Neural cell (in vitro differentiated cells): ENCODE measurements at regions not wholly inside any gene's neighbourhood (a gene's known extent, or its start where the extent isn't known, plus 50 kb on each side); places are given as distances from the start of the nearest gene placed in this dataset.

Source experiments
- H2AFZ ChIP-seq: fragments of 200-600, 300-800 bp; sonication (generic), shearing (Covaris generic); 2 replicates; pipeline ENCODE4 v1.6.0; 2014; ENCODE audit warnings: low read depth, mild to moderate bottlenecking, antibody characterized with exemption, low read length, moderate library complexity
- H3F3A ChIP-seq: fragments of 200-600 bp; shearing (Covaris generic); 2 replicates; pipeline ENCODE4 v1.6.1; 2016; ENCODE audit warnings: mild to moderate bottlenecking, moderate library complexity, mixed read lengths, antibody characterized with exemption, low read length; ENCODE audit not compliant: insufficient read depth, poor library complexity, severe bottlenecking
- H3K27ac ChIP-seq: fragments of 200-600, 300-800 bp; sonication (generic), shearing (Covaris generic); 2 replicates; pipeline ENCODE4 v1.5.1; 2014; ENCODE audit warnings: mild to moderate bottlenecking, low read length, moderate library complexity
- H3K27me3 ChIP-seq: fragments of 300-800, 200-600 bp; sonication (generic), shearing (Covaris generic); 2 replicates; pipeline ENCODE4 v1.6.0; 2014; ENCODE audit warnings: mild to moderate bottlenecking, low read depth, low read length, moderate library complexity; ENCODE audit not compliant: insufficient read depth
- H3K36me3 ChIP-seq: fragments of 300-800, 200-600 bp; sonication (generic), shearing (Covaris generic); 2 replicates; pipeline ENCODE4 v1.5.1; 2014; ENCODE audit warnings: mild to moderate bottlenecking, antibody characterized with exemption, low read length, moderate library complexity; ENCODE audit not compliant: insufficient read depth
- H3K4me2 ChIP-seq: fragments of 300-800, 200-600 bp; sonication (generic), shearing (Covaris generic); 2 replicates; pipeline ENCODE4 v1.6.0; 2014; ENCODE audit warnings: mild to moderate bottlenecking, low read length
- H3K4me3 ChIP-seq: fragments of 300-800, 200-600 bp; sonication (generic), shearing (Covaris generic); 2 replicates; pipeline ENCODE4 v1.5.1; 2014; ENCODE audit warnings: mild to moderate bottlenecking, low read length, moderate library complexity
- H3K79me2 ChIP-seq: fragments of 200-600 bp; shearing (Covaris generic); replicated peaks from 2 replicates; pipeline ENCODE4 v1.6.0; 2014; ENCODE audit warnings: mild to moderate bottlenecking, low read length, moderate library complexity; ENCODE audit not compliant: insufficient read depth
- H3K9ac ChIP-seq: fragments of 300-800, 200-600 bp; sonication (generic), shearing (Covaris generic); 2 replicates; pipeline ENCODE4 v1.6.1; 2016; ENCODE audit warnings: mild to moderate bottlenecking, low read length, mixed read lengths
- H3K9me2 ChIP-seq: fragments of 200-600 bp; shearing (Covaris generic); 2 replicates; pipeline ENCODE4 v1.6.1; 2016; ENCODE audit warnings: mild to moderate bottlenecking, low read length, mixed read lengths; ENCODE audit not compliant: insufficient read depth
- H3K9me3 ChIP-seq: fragments of 200-600, 300-800 bp; sonication (generic), shearing (Covaris generic); 2 replicates; pipeline ENCODE4 v1.6.1; 2016; ENCODE audit warnings: mild to moderate bottlenecking, mixed run types, low read length, moderate library complexity, mixed read lengths
- H4K20me1 ChIP-seq: fragments of 200-600 bp; shearing (Covaris generic); 2 replicates; pipeline ENCODE4 v1.6.1; 2016; ENCODE audit warnings: mild to moderate bottlenecking, mixed run types; ENCODE audit not compliant: insufficient read depth
- EP300 ChIP-seq: fragments of 450-650 bp; conservative IDR thresholded peaks from 2 replicates; pipeline ENCODE4 v1.6.1; 2014; ENCODE audit warnings: antibody characterized with exemption, mild to moderate bottlenecking, moderate library complexity; ENCODE audit not compliant: poor library complexity, severe bottlenecking
- EZH2 ChIP-seq: fragments of 200-600, 300-800 bp; shearing (Covaris generic), sonication (generic); IDR thresholded peaks from 2 replicates; pipeline ENCODE4 v1.6.1; 2014; ENCODE audit warnings: antibody characterized with exemption, low read length, borderline replicate concordance, mild to moderate bottlenecking; ENCODE audit not compliant: insufficient read depth, poor library complexity, severe bottlenecking
- MXI1 ChIP-seq: fragments of 450-650 bp; conservative IDR thresholded peaks from 2 replicates; pipeline ENCODE4 v1.6.1; 2014; ENCODE audit warnings: antibody characterized with exemption, mild to moderate bottlenecking; ENCODE audit not compliant: poor library complexity, severe bottlenecking
- POLR2AphosphoS5 ChIP-seq: IDR thresholded peaks from 2 replicates; pipeline ENCODE4 v1.6.1; 2012
- RAD21 ChIP-seq: fragments of 450-650 bp; conservative IDR thresholded peaks from 2 replicates; pipeline ENCODE4 v1.6.1; 2014; ENCODE audit warnings: antibody characterized with exemption, mild to moderate bottlenecking, moderate library complexity
- SMC3 ChIP-seq: fragments of 450-650 bp; conservative IDR thresholded peaks from 2 replicates; pipeline ENCODE4 v1.6.1; 2014; ENCODE audit warnings: antibody characterized with exemption, mild to moderate bottlenecking, moderate library complexity; ENCODE audit not compliant: poor library complexity
- TAF1 ChIP-seq: IDR thresholded peaks from 2 replicates; pipeline ENCODE4 v1.6.1; 2012; ENCODE audit warnings: low read depth
- TF ChIP-seq, protein P1 (sequence below): IDR thresholded peaks from 2 replicates; pipeline ENCODE4 v1.6.1; 2012; ENCODE audit warnings: borderline replicate concordance
- TF ChIP-seq, protein P2 (sequence below): fragments of 450-650 bp; IDR thresholded peaks from 2 replicates; pipeline ENCODE4 v1.5.1; 2014; ENCODE audit warnings: antibody characterized with exemption, mild to moderate bottlenecking, moderate library complexity; ENCODE audit not compliant: poor library complexity, severe bottlenecking

DNA sequence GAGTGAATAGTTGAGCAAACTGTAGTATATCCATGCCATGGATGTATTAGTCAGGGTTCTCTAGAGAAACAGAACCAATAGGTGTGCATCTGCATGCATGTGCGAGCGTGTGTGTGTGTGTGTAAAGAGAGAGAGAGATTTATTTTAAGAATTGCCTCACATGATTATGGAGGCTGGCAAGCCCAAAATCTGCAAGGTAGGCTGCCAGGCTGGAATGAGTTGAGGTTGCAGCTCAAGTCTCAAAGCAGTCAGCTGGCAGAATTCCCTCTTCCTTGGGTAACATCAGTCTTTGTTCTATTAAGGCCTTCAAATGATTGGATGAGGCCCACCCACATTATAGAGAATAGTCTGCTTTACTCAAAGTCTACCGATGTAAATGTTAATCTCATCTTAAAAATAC, 187.8 kb downstream of the ANAPC1 start:
- H3K79me2 ChIP-seq: no peaks in the 10 kb centered on the region
- no peak overlapping the region for H3K4me3 ChIP-seq
- no peaks in the 10 kb centered on the region for H3K9me2 ChIP-seq
- H3K27me3 ChIP-seq: no peaks in the 10 kb centered on the region
- no peaks in the 10 kb centered on the region for H3K36me3 ChIP-seq
- H4K20me1 ChIP-seq: no peaks in the 10 kb centered on the region
- TF ChIP-seq POLR2AphosphoS5 (no peak), EZH2 (no peak), EP300 (no peak), RAD21 (no peak), MXI1 (no peak), TAF1 (no peak), SMC3 (no peak)
- TF ChIP-seq, protein P1, sequence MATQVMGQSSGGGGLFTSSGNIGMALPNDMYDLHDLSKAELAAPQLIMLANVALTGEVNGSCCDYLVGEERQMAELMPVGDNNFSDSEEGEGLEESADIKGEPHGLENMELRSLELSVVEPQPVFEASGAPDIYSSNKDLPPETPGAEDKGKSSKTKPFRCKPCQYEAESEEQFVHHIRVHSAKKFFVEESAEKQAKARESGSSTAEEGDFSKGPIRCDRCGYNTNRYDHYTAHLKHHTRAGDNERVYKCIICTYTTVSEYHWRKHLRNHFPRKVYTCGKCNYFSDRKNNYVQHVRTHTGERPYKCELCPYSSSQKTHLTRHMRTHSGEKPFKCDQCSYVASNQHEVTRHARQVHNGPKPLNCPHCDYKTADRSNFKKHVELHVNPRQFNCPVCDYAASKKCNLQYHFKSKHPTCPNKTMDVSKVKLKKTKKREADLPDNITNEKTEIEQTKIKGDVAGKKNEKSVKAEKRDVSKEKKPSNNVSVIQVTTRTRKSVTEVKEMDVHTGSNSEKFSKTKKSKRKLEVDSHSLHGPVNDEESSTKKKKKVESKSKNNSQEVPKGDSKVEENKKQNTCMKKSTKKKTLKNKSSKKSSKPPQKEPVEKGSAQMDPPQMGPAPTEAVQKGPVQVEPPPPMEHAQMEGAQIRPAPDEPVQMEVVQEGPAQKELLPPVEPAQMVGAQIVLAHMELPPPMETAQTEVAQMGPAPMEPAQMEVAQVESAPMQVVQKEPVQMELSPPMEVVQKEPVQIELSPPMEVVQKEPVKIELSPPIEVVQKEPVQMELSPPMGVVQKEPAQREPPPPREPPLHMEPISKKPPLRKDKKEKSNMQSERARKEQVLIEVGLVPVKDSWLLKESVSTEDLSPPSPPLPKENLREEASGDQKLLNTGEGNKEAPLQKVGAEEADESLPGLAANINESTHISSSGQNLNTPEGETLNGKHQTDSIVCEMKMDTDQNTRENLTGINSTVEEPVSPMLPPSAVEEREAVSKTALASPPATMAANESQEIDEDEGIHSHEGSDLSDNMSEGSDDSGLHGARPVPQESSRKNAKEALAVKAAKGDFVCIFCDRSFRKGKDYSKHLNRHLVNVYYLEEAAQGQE: no peak
- TF ChIP-seq, protein P2, sequence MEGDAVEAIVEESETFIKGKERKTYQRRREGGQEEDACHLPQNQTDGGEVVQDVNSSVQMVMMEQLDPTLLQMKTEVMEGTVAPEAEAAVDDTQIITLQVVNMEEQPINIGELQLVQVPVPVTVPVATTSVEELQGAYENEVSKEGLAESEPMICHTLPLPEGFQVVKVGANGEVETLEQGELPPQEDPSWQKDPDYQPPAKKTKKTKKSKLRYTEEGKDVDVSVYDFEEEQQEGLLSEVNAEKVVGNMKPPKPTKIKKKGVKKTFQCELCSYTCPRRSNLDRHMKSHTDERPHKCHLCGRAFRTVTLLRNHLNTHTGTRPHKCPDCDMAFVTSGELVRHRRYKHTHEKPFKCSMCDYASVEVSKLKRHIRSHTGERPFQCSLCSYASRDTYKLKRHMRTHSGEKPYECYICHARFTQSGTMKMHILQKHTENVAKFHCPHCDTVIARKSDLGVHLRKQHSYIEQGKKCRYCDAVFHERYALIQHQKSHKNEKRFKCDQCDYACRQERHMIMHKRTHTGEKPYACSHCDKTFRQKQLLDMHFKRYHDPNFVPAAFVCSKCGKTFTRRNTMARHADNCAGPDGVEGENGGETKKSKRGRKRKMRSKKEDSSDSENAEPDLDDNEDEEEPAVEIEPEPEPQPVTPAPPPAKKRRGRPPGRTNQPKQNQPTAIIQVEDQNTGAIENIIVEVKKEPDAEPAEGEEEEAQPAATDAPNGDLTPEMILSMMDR: no peak
- H3K4me2 ChIP-seq: no peak overlapping the region
- no peak overlapping the region for H3K27ac ChIP-seq
- H3K9me3 ChIP-seq: peaks cover 9% of the 10 kb centered on the region
- no peaks in the 10 kb centered on the region for H3F3A ChIP-seq
- H3K9ac ChIP-seq: no peak overlapping the region
- no peak overlapping the region for H2AFZ ChIP-seq

DNA sequence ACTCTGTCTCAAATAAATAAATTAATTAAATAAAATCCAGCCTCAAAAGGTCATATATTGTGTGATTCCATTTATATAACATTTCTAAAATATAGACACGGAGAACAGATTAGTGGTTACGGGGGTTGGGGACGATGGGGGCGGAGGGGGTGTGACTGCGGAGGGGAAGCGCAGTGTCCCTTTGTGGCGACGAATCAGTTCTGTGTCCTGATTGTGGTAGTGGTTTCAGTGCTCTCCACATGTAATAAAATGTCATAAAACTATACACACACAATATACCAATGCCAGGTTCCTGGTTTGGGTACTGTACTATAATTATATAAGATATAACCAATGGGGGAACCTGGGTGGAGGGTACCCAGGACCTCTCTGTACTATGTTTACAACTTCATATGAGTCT, 186.4 kb downstream of the ANAPC1 start:
- no peak overlapping the region for H2AFZ ChIP-seq
- H3K9me3 ChIP-seq: peaks cover 9% of the 10 kb centered on the region
- no peaks in the 10 kb centered on the region for H3F3A ChIP-seq
- H3K9ac ChIP-seq: no peak overlapping the region
- H3K9me2 ChIP-seq: no peaks in the 10 kb centered on the region
- H3K79me2 ChIP-seq: no peaks in the 10 kb centered on the region
- no peaks in the 10 kb centered on the region for H3K27me3 ChIP-seq
- no peak overlapping the region for H3K27ac ChIP-seq
- H3K4me2 ChIP-seq: no peak overlapping the region
- no peaks in the 10 kb centered on the region for H3K36me3 ChIP-seq
- TF ChIP-seq EP300: no peak
- no peak for TF ChIP-seq MXI1
- no peak for TF ChIP-seq TAF1
- TF ChIP-seq, protein P1: no peak
- TF ChIP-seq RAD21: no peak
- TF ChIP-seq EZH2: no peak
- no peaks in the 10 kb centered on the region for H4K20me1 ChIP-seq
- H3K4me3 ChIP-seq: no peak overlapping the region
